ENCODE measurements at regions not wholly inside any gene's neighbourhood (a gene's known extent, or its start where the extent isn't known, plus 50 kb on each side); places are given as distances from the start of the nearest gene placed in this dataset.

- no peaks in the 10 kb centered on the region for H3K27me3 ChIP-seq
- H3K27ac ChIP-seq, result no peak overlapping the region
- peaks cover 59% of the 10 kb centered on the region for H3K4me1 ChIP-seq
Observed at GRCh38 chr11:69413015-69413801, 68.3 kb upstream of the LINC01488 start.

GRCh38 chr11:69413993-69414392 is 67.5 kb upstream of the LINC01488 start:
- H3K4me2 ChIP-seq, result peak overlapping the region; percentile 82
- no peaks in the 10 kb centered on the region for H4K20me1 ChIP-seq
- H3K4me3 ChIP-seq, result no peak overlapping the region
- H3K4me1 ChIP-seq, result peaks cover 57% of the 10 kb centered on the region
- no peak overlapping the region for H3K27ac ChIP-seq
- no peak for TF ChIP-seq Cebpa-rat (IDR thresholded peaks at IDR 0.05)
- H3K27me3 ChIP-seq, result no peaks in the 10 kb centered on the region
- no peaks in the 10 kb centered on the region for H3K36me3 ChIP-seq
- H3K9me3 ChIP-seq, result peaks cover 12% of the 10 kb centered on the region
- H3K9ac ChIP-seq, result no peak overlapping the region

More at GRCh38 chr11:69413015-69413801, 68.3 kb upstream of the LINC01488 start:
- no peak for TF ChIP-seq Cebpa-rat (IDR thresholded peaks at IDR 0.05)
- H3K9me3 ChIP-seq, result peaks cover 12% of the 10 kb centered on the region
- H3K36me3 ChIP-seq, result no peaks in the 10 kb centered on the region
- no peak overlapping the region for H3K4me3 ChIP-seq
- H4K20me1 ChIP-seq, result no peaks in the 10 kb centered on the region
- H3K9ac ChIP-seq, result no peak overlapping the region
- no peak overlapping the region for H3K4me2 ChIP-seq

- peak overlapping the region; percentile 60 for H3K27ac ChIP-seq
- H3K9ac ChIP-seq, result peak overlapping the region; percentile 30; the same call in 1 of the 2 replicates
- no peaks in the 10 kb centered on the region for H3K27me3 ChIP-seq
- peaks cover 12% of the 10 kb centered on the region for H3K9me3 ChIP-seq
- no peaks in the 10 kb centered on the region for H4K20me1 ChIP-seq
- no peaks in the 10 kb centered on the region for H3K36me3 ChIP-seq
- TF ChIP-seq Cebpa-rat (IDR thresholded peaks at IDR 0.05), result no peak
- H3K4me2 ChIP-seq, result peak overlapping the region; percentile 82
- H3K4me3 ChIP-seq, result no peak overlapping the region
- H3K4me1 ChIP-seq, result peaks cover 49% of the 10 kb centered on the region
Observed at GRCh38 chr11:69414773-69415187, 66.7 kb upstream of the LINC01488 start.

- no peak overlapping the region for H3K9ac ChIP-seq
- H3K4me2 ChIP-seq, result peak overlapping the region; percentile 82
- H3K27me3 ChIP-seq, result no peaks in the 10 kb centered on the region
Observed at GRCh38 chr11:69415411-69416142, 65.9 kb upstream of the LINC01488 start.

GRCh38 chr11:69416143-69416515 is 65.3 kb upstream of the LINC01488 start:
- TF ChIP-seq Cebpa-rat (IDR thresholded peaks at IDR 0.05), result no peak
- H4K20me1 ChIP-seq, result no peaks in the 10 kb centered on the region
- no peaks in the 10 kb centered on the region for H3K27me3 ChIP-seq
- H3K4me3 ChIP-seq, result no peak overlapping the region; the same call in 1 of the 2 replicates
- H3K9me3 ChIP-seq, result peaks cover 12% of the 10 kb centered on the region
- H3K36me3 ChIP-seq, result no peaks in the 10 kb centered on the region
- H3K4me2 ChIP-seq, result peak overlapping the region; percentile 82
- no peak overlapping the region for H3K9ac ChIP-seq
- H3K4me1 ChIP-seq, result peaks cover 43% of the 10 kb centered on the region
- peak overlapping the region; percentile 54 for H3K27ac ChIP-seq

More at GRCh38 chr11:69415411-69416142, 65.9 kb upstream of the LINC01488 start:
- Histone ChIP-seq H3K4me3 (no peak overlapping the region; the same call in 1 of the 2 replicates), H3K9me3 (peaks cover 12% of the 10 kb centered on the region), H3K36me3 (no peaks in the 10 kb centered on the region), H3K4me1 (peaks cover 41% of the 10 kb centered on the region), H4K20me1 (no peaks in the 10 kb centered on the region), H3K27ac (peak overlapping the region; percentile 54)
- TF ChIP-seq Cebpa-rat (IDR thresholded peaks at IDR 0.05), result no peak

GRCh38 chr11:69416762-69417698 is 64.4 kb upstream of the LINC01488 start:
- H3K27ac ChIP-seq, result no peak overlapping the region
- TF ChIP-seq Cebpa-rat (IDR thresholded peaks at IDR 0.05), result no peak
- no peak overlapping the region for H3K4me3 ChIP-seq
- H3K36me3 ChIP-seq, result no peaks in the 10 kb centered on the region
- H3K9me3 ChIP-seq, result peaks cover 12% of the 10 kb centered on the region
- H4K20me1 ChIP-seq, result no peaks in the 10 kb centered on the region
- peak overlapping the region; percentile 82 for H3K4me2 ChIP-seq
- peaks cover 50% of the 10 kb centered on the region for H3K4me1 ChIP-seq
- no peak overlapping the region for H3K9ac ChIP-seq
- H3K27me3 ChIP-seq, result no peaks in the 10 kb centered on the region

- peak overlapping the region; percentile 82 for H3K4me2 ChIP-seq
- no peak for TF ChIP-seq Cebpa-rat (IDR thresholded peaks at IDR 0.05)
- peaks cover 12% of the 10 kb centered on the region for H3K9me3 ChIP-seq
- H3K27me3 ChIP-seq, result no peaks in the 10 kb centered on the region
- H3K36me3 ChIP-seq, result no peaks in the 10 kb centered on the region
- no peaks in the 10 kb centered on the region for H4K20me1 ChIP-seq
- H3K9ac ChIP-seq, result no peak overlapping the region
- peaks cover 50% of the 10 kb centered on the region for H3K4me1 ChIP-seq
- no peak overlapping the region for H3K27ac ChIP-seq
- H3K4me3 ChIP-seq, result no peak overlapping the region
Observed at GRCh38 chr11:69417699-69418085, 63.8 kb upstream of the LINC01488 start.

- H3K36me3 ChIP-seq, result no peaks in the 10 kb centered on the region
- no peaks in the 10 kb centered on the region for H3K27me3 ChIP-seq
- no peak overlapping the region for H3K4me3 ChIP-seq
- H3K4me2 ChIP-seq, result no peak overlapping the region
- H4K20me1 ChIP-seq, result no peaks in the 10 kb centered on the region
- H3K9me3 ChIP-seq, result peaks cover 3% of the 10 kb centered on the region
- H3K27ac ChIP-seq, result no peak overlapping the region
- TF ChIP-seq Cebpa-rat (IDR thresholded peaks at IDR 0.05), result no peak
- peaks cover 50% of the 10 kb centered on the region for H3K4me1 ChIP-seq
- H3K9ac ChIP-seq, result no peak overlapping the region
Observed at GRCh38 chr11:69418576-69419296, 62.7 kb upstream of the LINC01488 start.

All from BLaER1 (cell line).